B cell (primary cell): ENCODE measurements at regions not wholly inside any gene's neighbourhood (a gene's known extent, or its start where the extent isn't known, plus 50 kb on each side); places are given as distances from the start of the nearest gene placed in this dataset.

Source experiments
- ATAC-seq: fragments of 200-7000 bp; cut with Tn5 transposase; one replicate; pipeline ENCODE4 v1.10.0; 2021; ENCODE audit warnings: low read depth, mild to moderate bottlenecking, moderate number of reproducible peaks, moderate library complexity
- CTCF ChIA-PET: fragments of 350-600 bp; sonication (Branson Sonifier 250); formaldehyde crosslinking; loops from one replicate; lab custom pipeline; 2021; ENCODE audit warnings: antibody characterized with exemption, inconsistent platforms; lab: Charles Lee
- POLR2A ChIA-PET: fragments of 350-600 bp; sonication (Branson Sonifier 250); formaldehyde crosslinking; loops from one replicate; lab custom pipeline; 2021; ENCODE audit warnings: antibody characterized with exemption; lab: Charles Lee
- DNase-seq: peaks from one replicate; pipeline ENCODE4 v3.0.0; 2013
- H2AFZ ChIP-seq: 2 replicates; pipeline ENCODE4 v1.6.1; 2012; ENCODE audit warnings: mild to moderate bottlenecking, low read depth, low read length; ENCODE audit not compliant: insufficient read depth, poor library complexity, severe bottlenecking
- H3K27ac ChIP-seq, 2 donors: 1 replicate in 1 of 2; 2 replicates in 1 of 2; pipeline ENCODE4 v1.5.1; 2012 to 2013; ENCODE audit warnings: low read length in 2 of 2, mild to moderate bottlenecking in 2 of 2, moderate library complexity in 1 of 2
- H3K27me3 ChIP-seq, 4 experiments: fragments of 200-600 bp in 1 of 4; sonication (generic) in 1 of 4; replicated peaks in 1 of 4; 1 replicate in 2 of 4; 2 replicates in 2 of 4; pipeline versions ENCODE4 v1.6.1 to v1.7.0; 2013 to 2016; ENCODE audit warnings: low read length in 3 of 4, mild to moderate bottlenecking in 2 of 4, mixed read lengths in 1 of 4, moderate library complexity in 1 of 4; ENCODE audit not compliant: insufficient read depth in 4 of 4, control insufficient read depth in 3 of 4; ENCODE audit errors: control extremely low read depth in 1 of 4
- H3K36me3 ChIP-seq, 2 experiments: replicated peaks in 1 of 2; 1 replicate in 1 of 2; 2 replicates in 1 of 2; pipeline versions ENCODE4 v1.6.1 to v1.7.1; 2013; ENCODE audit warnings: low read length in 1 of 2; ENCODE audit not compliant: insufficient read depth in 2 of 2, control insufficient read depth in 1 of 2; ENCODE audit errors: control extremely low read depth in 1 of 2, extremely low read depth in 1 of 2
- H3K4me1 ChIP-seq, 2 donors: fragments of 200-600 bp in 1 of 2; sonication (generic) in 1 of 2; 1 replicate in 1 of 2; 2 replicates in 1 of 2; pipeline versions ENCODE4 v1.5.1 to v1.6.1; 2013 to 2017; ENCODE audit warnings: low read length in 2 of 2; ENCODE audit not compliant: control insufficient read depth in 2 of 2, insufficient read depth in 2 of 2
- H3K4me2 ChIP-seq: replicated peaks from 2 replicates; pipeline ENCODE3; 2012; ENCODE audit warnings: mild to moderate bottlenecking, low read depth, low read length; ENCODE audit not compliant: poor library complexity, severe bottlenecking
- H3K4me3 ChIP-seq, 5 experiments: fragments of 200-600 bp in 1 of 5; sonication (generic) in 1 of 5; 1 replicate in 3 of 5; 2 replicates in 2 of 5; pipeline versions ENCODE4 v1.5.1 to v1.7.0; 2011 to 2016; ENCODE audit warnings: low read length in 4 of 5, mild to moderate bottlenecking in 4 of 5, low read depth in 2 of 5, control low read depth in 1 of 5, moderate library complexity in 1 of 5; ENCODE audit not compliant: insufficient read depth in 1 of 5; ENCODE audit errors: control extremely low read depth in 1 of 5, extremely low read depth in 1 of 5
- H3K79me2 ChIP-seq: fragments of 200-600 bp; sonication (generic); one replicate; pipeline ENCODE4 v1.6.0; 2016; ENCODE audit warnings: low read length; ENCODE audit not compliant: control insufficient read depth, insufficient read depth
- H3K9ac ChIP-seq: fragments of 200-600 bp; sonication (generic); 2 replicates; pipeline ENCODE4 v1.6.1; 2017; ENCODE audit warnings: mild to moderate bottlenecking, low read length, moderate library complexity
- H3K9me3 ChIP-seq, 3 donors: one replicate each; pipeline versions ENCODE4 v1.6.1 to v1.7.1; 2013; ENCODE audit warnings: low read length in 2 of 3; ENCODE audit not compliant: control insufficient read depth in 2 of 3, insufficient read depth in 1 of 3; ENCODE audit errors: control extremely low read depth in 1 of 3
- H4K20me1 ChIP-seq: 2 replicates; pipeline ENCODE4 v1.6.0; 2012; ENCODE audit warnings: mild to moderate bottlenecking, low read length; ENCODE audit not compliant: insufficient read depth, control insufficient read depth, poor library complexity, severe bottlenecking
- H3K27ac Mint-ChIP-seq: one replicate; pipeline ENCODE4 v1.8.0; 2021; ENCODE audit warnings: mixed read lengths
- H3K27me3 Mint-ChIP-seq: one replicate; pipeline ENCODE4 v1.8.0; 2021; ENCODE audit warnings: mixed read lengths
- H3K4me1 Mint-ChIP-seq: one replicate; pipeline ENCODE4 v1.8.0; 2021; ENCODE audit warnings: mixed read lengths
- H3K4me3 Mint-ChIP-seq: one replicate; pipeline ENCODE4 v1.8.0; 2021; ENCODE audit warnings: mixed read lengths
- H3K9me3 Mint-ChIP-seq: one replicate; pipeline ENCODE4 v1.8.0; 2022; ENCODE audit warnings: mixed read lengths; ENCODE audit not compliant: insufficient read depth
- CTCF ChIP-seq: fragments of 200-600 bp; IDR thresholded peaks from one replicate; pipeline ENCODE4 v1.8.0; 2022; ENCODE audit warnings: antibody characterized with exemption, mild to moderate bottlenecking
- EZH2 ChIP-seq: IDR thresholded peaks from 2 replicates; pipeline ENCODE4 v1.6.1; 2012; ENCODE audit warnings: borderline replicate concordance, low read depth, mild to moderate bottlenecking, moderate library complexity, low read length; ENCODE audit not compliant: insufficient read depth, poor library complexity, severe bottlenecking
- WGBS: methylation state at CpG from one replicate; pipeline ENCODE4 v1.1.5; 2013; ENCODE audit warnings: missing lambda C conversion rate; ENCODE audit not compliant: insufficient coverage; 5-methylcytosine and 5-hydroxymethylcytosine counted together
- intact Hi-C: fragments of 100-400 bp; cut with micrococcal nuclease; formaldehyde crosslinking; loops from one replicate; pipeline ENCODE4 v1.10.0; 2022

GRCh38 chr16:52874042-52874441 lies 178.7 kb downstream of the CHD9NB start:
- no peak overlapping the region for H3K27ac ChIP-seq
- ATAC-seq (no peak), DNase-seq (no peak)
- no peaks in the 10 kb centered on the region for H4K20me1 ChIP-seq
- no peak overlapping the region for H3K4me3 ChIP-seq
- no peak overlapping the region for H3K27ac Mint-ChIP-seq
- no peak overlapping the region for H2AFZ ChIP-seq
- intact Hi-C loops, result no loop called here
- peaks cover 0 to under 1% (median 0%) of the 10 kb centered on the region in 3 donors for H3K9me3 ChIP-seq
- no peaks in the 10 kb centered on the region for H3K4me1 Mint-ChIP-seq
- H3K9me3 Mint-ChIP-seq, result no peaks in the 10 kb centered on the region
- H3K36me3 ChIP-seq, result no peaks in the 10 kb centered on the region
- WGBS, result no CpG with 5 or more reads among the region's 3 CpGs
- TF ChIP-seq CTCF (no peak), EZH2 (no peak)
- H3K27me3 ChIP-seq, result no peaks in the 10 kb centered on the region
- CTCF ChIA-PET, result no interaction called here
- H3K4me1 ChIP-seq, result no peaks in the 10 kb centered on the region
- H3K4me3 Mint-ChIP-seq, result no peak overlapping the region
- no peaks in the 10 kb centered on the region for H3K79me2 ChIP-seq
- peaks cover 8% of the 10 kb centered on the region for H3K27me3 Mint-ChIP-seq
- H3K9ac ChIP-seq, result no peak overlapping the region
- H3K4me2 ChIP-seq, result no peak overlapping the region
- POLR2A ChIA-PET, result no interaction called here

GRCh38 chr16:52872731-52873130 lies 180.0 kb downstream of the CHD9NB start:
- 100% methylated on average over 2 of the region's 7 CpGs for WGBS
- Histone ChIP-seq H3K9ac (no peak overlapping the region), H3K27me3 (no peaks in the 10 kb centered on the region), H3K79me2 (no peaks in the 10 kb centered on the region), H3K4me2 (no peak overlapping the region), H4K20me1 (no peaks in the 10 kb centered on the region), H3K36me3 (no peaks in the 10 kb centered on the region), H2AFZ (no peak overlapping the region), H3K4me1 (no peaks in the 10 kb centered on the region), H3K4me3 (no peak overlapping the region), H3K27ac (no peak overlapping the region), H3K9me3 (peaks cover 0 to 3% (median 0%) of the 10 kb centered on the region in 3 donors)
- POLR2A ChIA-PET, result no interaction called here
- CTCF ChIA-PET, result no interaction called here
- Mint-ChIP-seq H3K9me3 (peaks cover 4% of the 10 kb centered on the region), H3K4me3 (no peak overlapping the region), H3K27ac (no peak overlapping the region), H3K27me3 (peaks cover 4% of the 10 kb centered on the region), H3K4me1 (no peaks in the 10 kb centered on the region)
- TF ChIP-seq EZH2, result no peak
- TF ChIP-seq CTCF, result no peak
- intact Hi-C loops, result no loop called here
- DNase-seq (no peak), ATAC-seq (no peak)
